Muscle layer of duodenum (tissue), 2 donors: ENCODE measurements at regions not wholly inside any gene's neighbourhood (a gene's known extent, or its start where the extent isn't known, plus 50 kb on each side); places are given as distances from the start of the nearest gene placed in this dataset.

ENCODE experiments used
- H3K27ac ChIP-seq: one replicate; pipeline ENCODE4 v1.7.0; 2013; ENCODE audit warnings: mild to moderate bottlenecking, low read length
- H3K27me3 ChIP-seq: one replicate; pipeline ENCODE4 v1.7.0; 2013; ENCODE audit warnings: low read depth, mild to moderate bottlenecking, control low read depth, low read length
- H3K36me3 ChIP-seq, 2 donors: one replicate each; pipeline ENCODE4 v1.7.0; 2013; ENCODE audit warnings: low read length in 2 of 2, control low read depth in 1 of 2, mild to moderate bottlenecking in 1 of 2; ENCODE audit not compliant: insufficient read depth in 2 of 2, control insufficient read depth in 1 of 2
- H3K4me1 ChIP-seq, 2 donors: one replicate each; pipeline ENCODE4 v1.7.0; 2013; ENCODE audit warnings: low read length in 2 of 2, mild to moderate bottlenecking in 2 of 2, control low read depth in 1 of 2, moderate library complexity in 1 of 2; ENCODE audit not compliant: insufficient read depth in 2 of 2, control insufficient read depth in 1 of 2
- H3K4me3 ChIP-seq, 2 donors: one replicate each; pipeline ENCODE4 v1.7.0; 2013; ENCODE audit warnings: low read length in 2 of 2, low read depth in 1 of 2, mild to moderate bottlenecking in 1 of 2
- H3K9me3 ChIP-seq, 2 donors: one replicate each; pipeline ENCODE4 v1.7.0; 2013; ENCODE audit warnings: low read length in 2 of 2, control low read depth in 1 of 2, mild to moderate bottlenecking in 1 of 2; ENCODE audit not compliant: control insufficient read depth in 1 of 2
- donor health status: healthy.

DNA sequence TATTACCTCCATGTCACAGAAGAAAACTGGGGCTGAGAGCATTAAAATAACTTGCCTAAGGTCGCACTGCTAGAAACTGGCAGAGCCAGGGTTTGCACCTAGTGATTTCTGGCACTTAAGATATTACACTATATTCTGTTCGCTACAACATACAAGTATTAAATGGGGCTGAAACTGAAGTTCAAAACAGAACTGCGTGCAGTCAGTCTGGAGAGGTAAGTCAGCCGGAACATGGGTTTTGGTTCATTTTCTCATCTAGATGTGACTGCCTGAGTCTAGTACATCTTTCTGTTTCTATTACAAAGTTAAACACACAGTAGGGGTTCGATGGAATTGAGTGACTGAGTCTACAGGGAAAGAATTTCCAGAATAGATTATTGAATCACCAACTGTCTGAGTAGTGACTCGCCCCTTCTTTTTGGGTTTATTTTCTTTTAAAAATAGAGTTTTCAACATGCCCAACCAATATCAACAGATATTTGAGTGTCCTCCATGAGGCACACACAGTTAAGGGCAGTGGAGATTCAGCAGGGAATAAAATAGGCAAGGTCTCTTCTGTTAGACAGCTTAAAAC lies 150.8 kb downstream of the RNF152 start:
- no peak overlapping the region for H3K4me3 ChIP-seq
- H3K27ac ChIP-seq: no peak overlapping the region
- no peaks in the 10 kb centered on the region for H3K27me3 ChIP-seq
- H3K4me1 ChIP-seq: peaks cover 0 to 3% of the 10 kb centered on the region in 2 donors
- H3K36me3 ChIP-seq: no peaks in the 10 kb centered on the region
- no peaks in the 10 kb centered on the region for H3K9me3 ChIP-seq

DNA sequence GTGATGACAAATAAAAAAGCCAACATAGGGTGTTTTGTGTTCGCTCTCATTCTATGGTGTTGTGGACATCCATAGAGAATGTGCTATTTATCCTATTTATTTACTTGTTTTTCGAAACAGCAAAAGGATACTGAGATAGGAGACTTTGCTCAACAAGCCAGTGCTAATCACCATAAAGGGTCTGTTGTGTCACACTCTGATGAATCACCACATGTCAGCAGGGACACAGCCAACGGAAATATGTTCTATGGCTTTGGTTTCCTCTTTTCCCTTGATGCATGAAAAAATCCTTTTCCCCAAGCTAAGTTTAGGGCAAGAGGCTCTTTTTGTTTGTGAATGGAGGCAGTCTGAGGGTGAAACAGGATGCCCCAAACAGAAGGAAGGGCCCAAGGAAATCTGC lies 154.3 kb downstream of the RNF152 start:
- H3K9me3 ChIP-seq: no peaks in the 10 kb centered on the region
- H3K36me3 ChIP-seq: no peaks in the 10 kb centered on the region
- H3K27ac ChIP-seq: peak overlapping the region; percentile 13
- no peak overlapping the region for H3K4me3 ChIP-seq
- H3K4me1 ChIP-seq: peaks cover 3 to 6% of the 10 kb centered on the region in 2 donors
- H3K27me3 ChIP-seq: no peaks in the 10 kb centered on the region

- Histone ChIP-seq H3K9me3 (no peaks in the 10 kb centered on the region), H3K4me3 (no peak overlapping the region), H3K27ac (no peak overlapping the region), H3K27me3 (no peaks in the 10 kb centered on the region), H3K36me3 (no peaks in the 10 kb centered on the region), H3K4me1 (peaks cover 0 to 6% of the 10 kb centered on the region in 2 donors)
Measured at GRCh38 chr18:61738042-61738441, 154.8 kb downstream of the RNF152 start.

- H3K4me1 ChIP-seq: peaks cover 0 to 6% of the 10 kb centered on the region in 2 donors
- H3K27me3 ChIP-seq: no peaks in the 10 kb centered on the region
- no peaks in the 10 kb centered on the region for H3K36me3 ChIP-seq
- H3K9me3 ChIP-seq: no peaks in the 10 kb centered on the region
- no peak overlapping the region for H3K4me3 ChIP-seq
- H3K27ac ChIP-seq: peak overlapping the region; percentile 1
Measured at GRCh38 chr18:61736133-61736532, 156.7 kb downstream of the RNF152 start.

DNA sequence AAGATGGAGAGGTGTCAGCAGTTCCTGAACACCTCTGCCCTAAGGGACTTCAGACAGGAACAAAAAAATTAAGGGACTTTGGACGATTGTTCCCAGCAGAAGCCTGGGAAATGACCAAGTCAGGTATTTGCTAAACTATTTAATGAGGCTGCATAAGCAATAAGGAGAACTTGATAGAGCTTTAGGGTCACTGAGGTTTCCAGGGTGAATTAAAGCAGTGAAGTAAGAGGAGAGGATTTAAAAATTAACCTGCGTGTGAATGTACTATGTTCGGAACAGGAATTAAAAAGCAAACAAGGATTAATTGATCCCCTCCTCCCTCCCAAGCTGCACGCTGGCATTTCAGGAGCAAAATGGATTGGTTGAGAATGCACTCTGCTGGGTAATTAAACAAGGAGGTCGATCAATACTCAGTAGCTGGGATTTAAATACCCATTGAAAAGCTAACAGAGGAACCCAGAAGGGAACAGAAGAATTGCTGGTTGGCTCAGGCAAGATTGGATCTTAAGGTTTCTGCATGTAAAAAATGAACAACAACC lies 157.2 kb downstream of the RNF152 start:
- peaks cover 0 to 6% of the 10 kb centered on the region in 2 donors for H3K4me1 ChIP-seq
- peak overlapping the region; percentile 32 for H3K27ac ChIP-seq
- no peaks in the 10 kb centered on the region for H3K9me3 ChIP-seq
- no peaks in the 10 kb centered on the region for H3K27me3 ChIP-seq
- no peak overlapping the region for H3K4me3 ChIP-seq
- H3K36me3 ChIP-seq: no peaks in the 10 kb centered on the region

- H3K27ac ChIP-seq: peak overlapping the region; percentile 1
- no peaks in the 10 kb centered on the region for H3K27me3 ChIP-seq
- H3K9me3 ChIP-seq: no peaks in the 10 kb centered on the region
- H3K36me3 ChIP-seq: no peaks in the 10 kb centered on the region
- H3K4me3 ChIP-seq: peak overlapping the region in 1 of 2 donors; percentile 30
- H3K4me1 ChIP-seq: peaks cover 0 to 6% of the 10 kb centered on the region in 2 donors
Measured at GRCh38 chr18:61734396-61734795, 158.4 kb downstream of the RNF152 start.

GRCh38 chr18:61732854-61733253 lies 160.0 kb downstream of the RNF152 start:
- Histone ChIP-seq H3K36me3 (no peaks in the 10 kb centered on the region), H3K27me3 (no peaks in the 10 kb centered on the region), H3K4me3 (no peak overlapping the region), H3K4me1 (peaks cover 0 to 6% of the 10 kb centered on the region in 2 donors), H3K27ac (no peak overlapping the region), H3K9me3 (no peaks in the 10 kb centered on the region)

GRCh38 chr18:61731693-61732376 lies 161.0 kb downstream of the RNF152 start:
- Histone ChIP-seq H3K27me3 (no peaks in the 10 kb centered on the region), H3K4me1 (peaks cover 0 to 6% of the 10 kb centered on the region in 2 donors), H3K9me3 (no peaks in the 10 kb centered on the region), H3K36me3 (no peaks in the 10 kb centered on the region), H3K4me3 (no peak overlapping the region), H3K27ac (no peak overlapping the region)

- Histone ChIP-seq H3K27ac (no peak overlapping the region), H3K9me3 (peaks cover 0 to 2% of the 10 kb centered on the region in 2 donors), H3K36me3 (no peaks in the 10 kb centered on the region), H3K4me1 (peaks cover 0 to 6% of the 10 kb centered on the region in 2 donors), H3K4me3 (no peak overlapping the region), H3K27me3 (no peaks in the 10 kb centered on the region)
Measured at GRCh38 chr18:61731178-61731577, 161.6 kb downstream of the RNF152 start.

GRCh38 chr18:61729322-61729721 lies 163.5 kb downstream of the RNF152 start:
- H3K36me3 ChIP-seq: no peaks in the 10 kb centered on the region
- H3K4me1 ChIP-seq: peaks cover 0 to 2% of the 10 kb centered on the region in 2 donors
- no peaks in the 10 kb centered on the region for H3K27me3 ChIP-seq
- no peak overlapping the region for H3K27ac ChIP-seq
- H3K9me3 ChIP-seq: peaks cover 0 to 3% of the 10 kb centered on the region in 2 donors
- H3K4me3 ChIP-seq: no peak overlapping the region

GRCh38 chr18:61727241-61728193 lies 165.3 kb downstream of the RNF152 start:
- Histone ChIP-seq H3K4me1 (no peaks in the 10 kb centered on the region), H3K9me3 (peaks cover 0 to 3% of the 10 kb centered on the region in 2 donors), H3K36me3 (no peaks in the 10 kb centered on the region), H3K27me3 (no peaks in the 10 kb centered on the region), H3K4me3 (no peak overlapping the region), H3K27ac (no peak overlapping the region)
